Effector memory CD4-positive, alpha-beta T cell (primary cell): ENCODE measurements at regions not wholly inside any gene's neighbourhood (a gene's known extent, or its start where the extent isn't known, plus 50 kb on each side); places are given as distances from the start of the nearest gene placed in this dataset.
"Not testable (repeated sequence)": the region's sequence is repeated elsewhere in the genome, so short reads cannot be mapped to it uniquely, and the experiment has no call there.

Experiments
- DNase-seq, 3 donors: peaks; one replicate each; pipeline ENCODE4 v3.0.0-alpha.2; 2020
- H3K27ac ChIP-seq: 2 replicates; pipeline ENCODE4 v1.7.0; 2013; ENCODE audit warnings: mild to moderate bottlenecking, low read length, moderate library complexity; ENCODE audit not compliant: insufficient read depth, poor library complexity, severe bottlenecking
- H3K27me3 ChIP-seq: replicated peaks from 2 replicates; pipeline ENCODE4 v1.7.0; 2013; ENCODE audit warnings: mild to moderate bottlenecking, low read length; ENCODE audit not compliant: insufficient read depth, control insufficient read depth, poor library complexity, severe bottlenecking
- H3K36me3 ChIP-seq: 2 replicates; pipeline ENCODE4 v1.7.0; 2013; ENCODE audit warnings: mild to moderate bottlenecking, low read length, moderate library complexity; ENCODE audit not compliant: control insufficient read depth, insufficient read depth
- H3K4me1 ChIP-seq: 2 replicates; pipeline ENCODE4 v1.7.0; 2013; ENCODE audit warnings: low read length, mild to moderate bottlenecking; ENCODE audit not compliant: control insufficient read depth, insufficient read depth, poor library complexity, severe bottlenecking
- H3K4me3 ChIP-seq: 2 replicates; pipeline ENCODE4 v1.7.0; 2013; ENCODE audit warnings: low read length, low read depth, mild to moderate bottlenecking; ENCODE audit not compliant: insufficient read depth, poor library complexity, severe bottlenecking
- H3K9me3 ChIP-seq: 2 replicates; pipeline ENCODE4 v1.7.0; 2013; ENCODE audit warnings: mild to moderate bottlenecking, low read length, moderate library complexity; ENCODE audit not compliant: control insufficient read depth

GRCh38 chr22:35178446-35178845 lies 78.8 kb upstream of the HMGXB4 start:
- Histone ChIP-seq H3K36me3 (no peaks in the 10 kb centered on the region), H3K27ac (no peak overlapping the region), H3K4me1 (no peaks in the 10 kb centered on the region), H3K27me3 (no peaks in the 10 kb centered on the region), H3K9me3 (no peaks in the 10 kb centered on the region), H3K4me3 (no peak overlapping the region)
- DNase-seq = no peak

GRCh38 chr22:35183917-35184316 lies 73.4 kb upstream of the HMGXB4 start:
- H3K27me3 ChIP-seq = no peaks in the 10 kb centered on the region
- no peak overlapping the region for H3K4me3 ChIP-seq
- H3K9me3 ChIP-seq = no peaks in the 10 kb centered on the region
- no peak overlapping the region for H3K27ac ChIP-seq
- no peaks in the 10 kb centered on the region for H3K36me3 ChIP-seq
- no peaks in the 10 kb centered on the region for H3K4me1 ChIP-seq
- DNase-seq = no peak

GRCh38 chr22:35186492-35186891 lies 70.8 kb upstream of the HMGXB4 start:
- Histone ChIP-seq H3K27me3 (no peaks in the 10 kb centered on the region), H3K36me3 (no peaks in the 10 kb centered on the region), H3K4me1 (no peaks in the 10 kb centered on the region), H3K4me3 (no peak overlapping the region), H3K9me3 (peaks cover 4% of the 10 kb centered on the region), H3K27ac (no peak overlapping the region)
- no peak for DNase-seq

GRCh38 chr22:35188930-35189329 lies 68.4 kb upstream of the HMGXB4 start:
- not testable (repeated sequence) for H3K36me3 ChIP-seq, DNase-seq, H3K9me3 ChIP-seq, H3K27me3 ChIP-seq, H3K27ac ChIP-seq, H3K4me3 ChIP-seq, H3K4me1 ChIP-seq

GRCh38 chr22:35189559-35189958 lies 67.7 kb upstream of the HMGXB4 start:
- H3K27ac ChIP-seq = no peak overlapping the region
- no peaks in the 10 kb centered on the region for H3K27me3 ChIP-seq

GRCh38 chr22:35191412-35191811 lies 65.9 kb upstream of the HMGXB4 start:
- no peak for DNase-seq
- no peaks in the 10 kb centered on the region for H3K36me3 ChIP-seq
- no peak overlapping the region for H3K4me3 ChIP-seq
- no peaks in the 10 kb centered on the region for H3K4me1 ChIP-seq
- peaks cover 4% of the 10 kb centered on the region for H3K9me3 ChIP-seq
- no peak overlapping the region for H3K27ac ChIP-seq
- H3K27me3 ChIP-seq = no peaks in the 10 kb centered on the region

More at GRCh38 chr22:35189559-35189958, 67.7 kb upstream of the HMGXB4 start:
- Histone ChIP-seq H3K9me3 (peaks cover 4% of the 10 kb centered on the region), H3K4me1 (no peaks in the 10 kb centered on the region), H3K36me3 (no peaks in the 10 kb centered on the region), H3K4me3 (no peak overlapping the region)
- no peak for DNase-seq

GRCh38 chr22:35192129-35192918 lies 65.0 kb upstream of the HMGXB4 start:
- Histone ChIP-seq H3K4me3 (no peak overlapping the region), H3K27ac (no peak overlapping the region), H3K36me3 (no peaks in the 10 kb centered on the region), H3K27me3 (no peaks in the 10 kb centered on the region), H3K4me1 (no peaks in the 10 kb centered on the region), H3K9me3 (peaks cover 4% of the 10 kb centered on the region)
- DNase-seq = no peak

- no peak for DNase-seq
- H3K36me3 ChIP-seq = no peaks in the 10 kb centered on the region
- H3K27ac ChIP-seq = no peak overlapping the region
- H3K4me3 ChIP-seq = no peak overlapping the region
- no peaks in the 10 kb centered on the region for H3K27me3 ChIP-seq
- no peaks in the 10 kb centered on the region for H3K4me1 ChIP-seq
- no peaks in the 10 kb centered on the region for H3K9me3 ChIP-seq
These were observed 62.1 kb upstream of the HMGXB4 start for GRCh38 chr22:35195226-35195625.

- Histone ChIP-seq H3K27me3 (no peaks in the 10 kb centered on the region), H3K27ac (no peak overlapping the region), H3K9me3 (no peaks in the 10 kb centered on the region), H3K36me3 (no peaks in the 10 kb centered on the region), H3K4me1 (no peaks in the 10 kb centered on the region), H3K4me3 (no peak overlapping the region)
- no peak for DNase-seq
These were observed 61.5 kb upstream of the HMGXB4 start for GRCh38 chr22:35195821-35196220.

GRCh38 chr22:35197071-35197470 lies 60.2 kb upstream of the HMGXB4 start:
- H3K9me3 ChIP-seq = no peaks in the 10 kb centered on the region
- no peaks in the 10 kb centered on the region for H3K4me1 ChIP-seq
- H3K27ac ChIP-seq = no peak overlapping the region
- DNase-seq = no peak
- H3K36me3 ChIP-seq = no peaks in the 10 kb centered on the region
- no peaks in the 10 kb centered on the region for H3K27me3 ChIP-seq
- no peak overlapping the region for H3K4me3 ChIP-seq
